ENCODE measurements at regions not wholly inside any gene's neighbourhood (a gene's known extent, or its start where the extent isn't known, plus 50 kb on each side); places are given as distances from the start of the nearest gene placed in this dataset.

- 85% methylated on average over 2 of the region's 2 CpGs; no CpG with 5 or more reads in 1 of the 2 experiments for WGBS, 2 experiments (ENCODE audit: extremely low coverage in 1 of 2, insufficient coverage in 1 of 2, insufficient read length in 1 of 2, insufficient replicate concordance in 2 of 2, low coverage in 1 of 2, low lambda C conversion rate in 2 of 2, missing lambda C conversion rate in 1 of 2)
- TF ChIP-seq SIN3A (conservative IDR thresholded peaks at IDR 0.05 in 1 of 2, IDR thresholded peaks at IDR 0.05 in 1 of 2; ENCODE audit: low read depth in 1 of 2, low read length in 2 of 2) (no peak), HDAC6 (IDR thresholded peaks at IDR 0.05; ENCODE audit: low read depth, low read length) (no peak)
- TF ChIP-seq, protein P1, sequence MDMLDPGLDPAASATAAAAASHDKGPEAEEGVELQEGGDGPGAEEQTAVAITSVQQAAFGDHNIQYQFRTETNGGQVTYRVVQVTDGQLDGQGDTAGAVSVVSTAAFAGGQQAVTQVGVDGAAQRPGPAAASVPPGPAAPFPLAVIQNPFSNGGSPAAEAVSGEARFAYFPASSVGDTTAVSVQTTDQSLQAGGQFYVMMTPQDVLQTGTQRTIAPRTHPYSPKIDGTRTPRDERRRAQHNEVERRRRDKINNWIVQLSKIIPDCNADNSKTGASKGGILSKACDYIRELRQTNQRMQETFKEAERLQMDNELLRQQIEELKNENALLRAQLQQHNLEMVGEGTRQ (IDR thresholded peaks at IDR 0.05; ENCODE audit: low read length) = no peak
- H2BK5ac ChIP-seq (ENCODE audit: low read depth, low read length) = no peak overlapping the region
- no peak overlapping the region for H3K18ac ChIP-seq (ENCODE audit: extremely low read depth, low read length)
- H3K56ac ChIP-seq (replicated peaks; ENCODE audit: insufficient read length, low read depth, low read length) = no peak overlapping the region
- H3K79me1 ChIP-seq (ENCODE audit: low read depth, low read length) = no peaks in the 10 kb centered on the region
- H4K91ac ChIP-seq (replicated peaks; ENCODE audit: insufficient read length, low read length) = no peak overlapping the region
- DNase-seq (ENCODE audit: low read depth in 1 of 2, low spot score in 2 of 2) = no peak
- H3K36me3 ChIP-seq (ENCODE audit: control insufficient read depth in 2 of 4, insufficient read depth in 4 of 4, low read length in 3 of 4) = no peaks in the 10 kb centered on the region
- H2BK12ac ChIP-seq (ENCODE audit: low read depth, low read length) = no peak overlapping the region
- H2BK15ac ChIP-seq (ENCODE audit: low read length) = no peak overlapping the region
- H3K14ac ChIP-seq (ENCODE audit: insufficient read length) = no peak overlapping the region
- H3K9me3 ChIP-seq (ENCODE audit: insufficient read depth in 2 of 2, low read depth in 1 of 2, low read length in 1 of 2) = no peaks in the 10 kb centered on the region
- no peaks in the 10 kb centered on the region for H3K79me2 ChIP-seq (ENCODE audit: control insufficient read depth in 1 of 2, insufficient read depth in 2 of 2, low read length in 2 of 2)
- H3K4me2 ChIP-seq (ENCODE audit: insufficient read depth in 1 of 2, low read depth in 2 of 2, low read length in 2 of 2) = no peak overlapping the region
- no peak overlapping the region for H3K4me3 ChIP-seq (ENCODE audit: extremely low read depth in 1 of 4, insufficient read depth in 2 of 4, low read depth in 3 of 4, low read length in 4 of 4)
- ChIA-PET POLR2A (ENCODE audit: partially characterized antibody) (no interaction called here), CTCF (ENCODE audit: partially characterized antibody) (interaction anchor here (0.6 to 1.3 kb wide), 3 partner anchors 8 to 132 kb away, joined by 3 to 4 read pairs (median 3); no protein-coding TSS in a partner anchor)
- H3K23me2 ChIP-seq (ENCODE audit: low read depth, low read length) = no peaks in the 10 kb centered on the region
- no peak overlapping the region for H4K8ac ChIP-seq (ENCODE audit: extremely low read depth, insufficient read depth, low read length)
- no peak overlapping the region for H2BK120ac ChIP-seq (replicated peaks; ENCODE audit: low read depth, low read length)
- H4K5ac ChIP-seq (ENCODE audit: insufficient read length, low read depth, low read length) = no peak overlapping the region
- H3K9ac ChIP-seq (replicated peaks in 1 of 4; ENCODE audit: extremely low read depth in 1 of 4, low read depth in 3 of 4, low read length in 3 of 4) = no peak overlapping the region
- H3K4me1 ChIP-seq (replicated peaks in 1 of 4; ENCODE audit: control insufficient read depth in 3 of 4, insufficient read depth in 4 of 4, low read length in 3 of 4) = no peaks in the 10 kb centered on the region
- FAIRE-seq = no peak
- H3K27me3 ChIP-seq (replicated peaks in 1 of 4; ENCODE audit: control insufficient read depth in 3 of 4, extremely low read depth in 1 of 4, insufficient read depth in 3 of 4, low read length in 3 of 4) = no peaks in the 10 kb centered on the region
- H2AK5ac ChIP-seq (ENCODE audit: low read depth, low read length) = no peak overlapping the region
- H3K27ac ChIP-seq (ENCODE audit: low read depth, low read length) = no peak overlapping the region
- no peak overlapping the region for H3K23ac ChIP-seq (ENCODE audit: insufficient read length)
- no peaks in the 10 kb centered on the region for H4K20me1 ChIP-seq (replicated peaks in 1 of 2; ENCODE audit: control insufficient read depth in 1 of 2, insufficient read depth in 2 of 2, low read length in 2 of 2)
- no peak overlapping the region for H2BK20ac ChIP-seq (ENCODE audit: low read length)
- H2AFZ ChIP-seq (ENCODE audit: low read length) = peak overlapping the region; percentile 75; the same call in 1 of the 2 replicates
- H3K4ac ChIP-seq (replicated peaks; ENCODE audit: insufficient read length, low read depth, low read length) = no peak overlapping the region
Observed at GRCh38 chr5:91252916-91253315, 130.2 kb downstream of the ARRDC3 start.

All from H1 (cell line).